GM19239 (cell line): ENCODE measurements at regions not wholly inside any gene's neighbourhood (a gene's known extent, or its start where the extent isn't known, plus 50 kb on each side); places are given as distances from the start of the nearest gene placed in this dataset.
A peak's percentile ranks its signal among the peaks of the same experiment; 100 is the strongest.

ENCODE experiments used
- DNase-seq: peaks from one replicate; pipeline ENCODE4 v3.0.0; 2011; ENCODE audit warnings: low spot score; ENCODE audit not compliant: insufficient read length
- FAIRE-seq: peaks from 2 replicates; lab custom pipeline; 2011; peaks lifted over from hg19 to GRCh38; lab: Jason Lieb, UNC

DNA sequence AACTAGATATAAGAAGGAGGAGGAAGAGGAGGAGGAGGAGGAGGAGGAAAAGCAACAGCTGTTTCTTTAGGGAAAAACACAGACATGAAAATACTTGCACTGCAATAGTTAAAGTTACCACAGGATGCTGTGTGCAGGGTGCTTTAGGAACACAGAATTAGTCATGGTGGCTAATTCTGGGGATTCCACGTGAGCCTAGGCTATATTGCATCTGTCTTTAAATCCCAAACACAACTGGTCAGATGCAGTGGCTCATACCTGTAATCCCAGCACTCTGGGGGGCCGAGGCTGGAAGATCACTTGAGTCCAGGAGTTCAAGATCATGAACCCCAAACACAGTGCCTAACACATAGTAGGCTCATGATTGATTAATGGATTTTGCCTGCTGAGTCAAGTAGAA is 155.3 kb upstream of the C16orf82 start:
- FAIRE-seq, result no peak

DNA sequence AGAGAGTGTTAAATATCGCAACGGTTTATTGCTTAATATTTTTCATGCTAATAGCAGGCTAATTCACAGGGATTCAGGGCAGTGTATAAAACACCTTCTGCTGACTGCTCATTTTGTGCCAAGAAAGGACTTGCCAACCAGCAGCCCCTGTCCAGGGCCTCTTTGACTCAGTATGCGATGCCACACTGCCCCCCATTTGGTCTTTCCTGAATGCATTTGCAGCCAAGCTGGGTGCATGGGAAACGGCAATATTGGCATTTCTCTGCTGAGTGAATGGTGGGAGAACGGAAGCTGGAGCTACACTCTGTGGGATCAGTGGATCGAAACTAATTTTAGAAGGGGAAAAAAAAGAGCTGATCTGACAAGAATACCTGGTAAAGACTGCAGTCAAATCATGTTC is 152.9 kb upstream of the C16orf82 start:
- FAIRE-seq (no peak), DNase-seq (no peak)

More for the DNA sequence above, 155.3 kb upstream of the C16orf82 start:
- DNase-seq, result no peak

DNA sequence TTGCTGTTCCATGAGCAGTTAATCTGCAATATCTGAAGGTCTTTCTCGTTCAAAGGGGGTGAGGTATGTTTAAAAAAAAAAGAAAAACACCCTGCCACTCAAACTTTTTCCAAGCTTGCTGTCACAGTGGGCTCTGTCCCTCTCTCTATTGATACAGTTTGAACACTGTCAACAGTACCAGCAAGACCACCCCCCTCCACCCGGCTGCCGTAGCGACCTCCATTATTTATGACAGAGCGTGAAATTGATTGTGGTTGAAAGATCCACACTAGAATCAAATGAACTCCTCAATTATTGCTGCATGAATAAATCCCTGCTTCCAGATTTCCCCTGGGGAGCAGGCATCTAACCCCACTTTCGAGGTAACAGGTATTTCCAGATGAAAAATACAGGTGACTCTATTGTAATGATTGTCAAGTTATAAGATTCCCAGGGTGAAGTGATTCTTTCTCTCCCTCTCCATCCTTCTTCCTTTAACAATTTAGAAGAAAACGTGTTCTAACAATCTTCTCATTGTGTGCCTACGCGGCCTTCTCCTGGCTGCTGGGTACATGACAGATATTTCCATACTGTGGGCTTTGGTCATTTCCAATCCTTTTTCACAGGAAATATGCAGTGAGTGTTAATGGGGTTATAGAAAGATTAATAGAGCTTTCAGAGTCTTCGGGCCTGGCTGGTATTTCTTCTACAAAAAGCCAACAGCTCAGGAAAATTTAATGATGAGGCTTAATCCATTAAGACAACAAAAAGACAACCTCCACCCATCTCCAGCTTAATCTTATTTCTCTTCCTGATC is 135.7 kb upstream of the C16orf82 start:
- FAIRE-seq, result no peak
- no peak for DNase-seq

- no peak for FAIRE-seq
- no peak for DNase-seq
Measured at GRCh38 chr16:26950636-26951035, 116.1 kb upstream of the C16orf82 start.

- FAIRE-seq, result no peak
- DNase-seq, result no peak
Measured at GRCh38 chr16:26951950-26952349, 114.8 kb upstream of the C16orf82 start.

- no peak for DNase-seq
- no peak for FAIRE-seq
Measured at GRCh38 chr16:26952411-26952810, 114.3 kb upstream of the C16orf82 start.

DNA sequence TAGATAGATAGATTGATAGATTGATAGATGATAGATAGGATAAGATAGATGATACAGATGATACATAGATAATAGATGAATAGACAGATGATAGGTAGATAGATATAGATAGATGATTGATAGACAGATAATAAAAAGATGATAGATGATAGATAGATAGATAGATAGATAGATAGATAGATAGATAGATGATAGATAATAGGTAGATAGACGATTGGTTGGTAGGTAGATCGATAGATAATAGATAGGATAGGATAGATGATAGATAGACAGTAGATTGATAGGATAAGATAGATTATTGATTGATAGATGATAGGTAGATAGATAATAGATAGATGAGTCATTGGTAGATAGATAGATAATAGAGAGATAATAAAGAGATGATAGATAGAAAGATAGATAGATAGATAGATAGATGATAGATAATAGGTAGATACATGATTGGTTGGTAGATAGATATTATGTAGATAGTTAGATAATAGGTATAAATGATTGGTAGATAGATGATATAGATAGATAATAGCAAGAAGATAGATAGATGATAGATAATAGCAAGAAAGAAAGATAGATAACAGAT is 109.4 kb upstream of the C16orf82 start:
- no peak for DNase-seq
- FAIRE-seq, result no peak

GRCh38 chr16:26959416-26960009 is 107.2 kb upstream of the C16orf82 start:
- FAIRE-seq (no peak), DNase-seq (no peak)

GRCh38 chr16:26961459-26961858 is 105.3 kb upstream of the C16orf82 start:
- FAIRE-seq, result no peak

DNA sequence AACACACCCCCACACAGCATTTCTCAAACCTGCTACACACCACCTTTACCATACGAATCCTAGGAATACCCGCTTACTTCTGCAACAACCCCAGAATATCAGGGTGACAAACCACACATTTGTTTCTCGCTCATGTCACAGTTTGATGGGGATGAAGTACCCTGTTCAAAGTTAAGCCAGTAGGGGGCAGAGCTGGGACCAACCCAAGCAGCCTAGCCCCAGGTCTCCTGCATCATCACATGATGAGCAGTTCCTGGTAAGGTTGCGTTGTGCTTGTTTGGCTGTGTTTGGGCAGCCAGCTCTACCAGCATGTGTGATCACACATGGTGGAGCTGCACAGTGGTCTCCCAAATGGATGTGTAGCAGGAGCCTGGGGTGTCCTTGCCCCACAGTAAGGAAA is 103.6 kb upstream of the C16orf82 start:
- FAIRE-seq, result no peak
- DNase-seq, result peak; percentile 19

More at GRCh38 chr16:26961459-26961858, 105.3 kb upstream of the C16orf82 start:
- no peak for DNase-seq

GRCh38 chr16:26969589-26970231 is 97.0 kb upstream of the C16orf82 start:
- FAIRE-seq (no peak), DNase-seq (no peak)

DNA sequence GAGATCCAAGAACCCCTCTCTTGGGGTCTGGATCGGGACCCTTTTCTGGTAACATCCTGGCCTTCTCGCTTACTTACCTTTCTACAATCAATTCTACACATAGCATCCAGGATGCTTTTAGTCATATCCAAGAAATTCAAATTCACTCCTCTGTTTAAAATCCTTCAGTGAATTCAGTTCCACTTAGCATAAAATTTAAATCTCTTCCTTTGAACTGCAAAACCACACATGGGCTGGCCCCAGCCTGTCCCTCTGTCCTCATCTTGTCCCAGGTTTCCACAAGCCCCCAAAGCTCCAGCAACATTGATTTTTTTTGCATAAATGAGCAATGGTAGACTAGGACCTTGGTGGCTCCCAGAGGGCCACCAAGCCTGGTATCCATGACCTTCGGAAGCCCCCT is 96.4 kb upstream of the C16orf82 start:
- DNase-seq (no peak), FAIRE-seq (no peak)

DNA sequence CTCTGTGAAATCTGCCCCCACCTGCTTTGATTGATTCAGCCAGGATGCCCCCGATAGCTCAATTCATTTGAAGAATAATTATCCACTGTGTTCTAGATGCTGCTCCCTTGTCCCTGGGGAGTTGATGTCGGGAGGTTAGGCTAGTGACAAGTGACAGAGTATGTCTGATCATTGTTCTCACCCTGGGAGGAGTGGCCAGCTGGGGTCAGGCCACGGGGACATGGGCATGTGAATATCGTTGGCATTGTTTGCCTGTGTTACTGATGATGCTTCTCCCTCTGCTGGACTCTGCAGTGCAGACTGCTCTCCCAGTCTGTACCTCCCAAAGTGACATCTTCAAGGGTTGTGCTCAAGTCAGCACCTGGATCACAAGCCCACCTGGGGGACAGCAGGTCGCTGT is 89.9 kb upstream of the C16orf82 start:
- DNase-seq, result no peak
- FAIRE-seq, result no peak

DNA sequence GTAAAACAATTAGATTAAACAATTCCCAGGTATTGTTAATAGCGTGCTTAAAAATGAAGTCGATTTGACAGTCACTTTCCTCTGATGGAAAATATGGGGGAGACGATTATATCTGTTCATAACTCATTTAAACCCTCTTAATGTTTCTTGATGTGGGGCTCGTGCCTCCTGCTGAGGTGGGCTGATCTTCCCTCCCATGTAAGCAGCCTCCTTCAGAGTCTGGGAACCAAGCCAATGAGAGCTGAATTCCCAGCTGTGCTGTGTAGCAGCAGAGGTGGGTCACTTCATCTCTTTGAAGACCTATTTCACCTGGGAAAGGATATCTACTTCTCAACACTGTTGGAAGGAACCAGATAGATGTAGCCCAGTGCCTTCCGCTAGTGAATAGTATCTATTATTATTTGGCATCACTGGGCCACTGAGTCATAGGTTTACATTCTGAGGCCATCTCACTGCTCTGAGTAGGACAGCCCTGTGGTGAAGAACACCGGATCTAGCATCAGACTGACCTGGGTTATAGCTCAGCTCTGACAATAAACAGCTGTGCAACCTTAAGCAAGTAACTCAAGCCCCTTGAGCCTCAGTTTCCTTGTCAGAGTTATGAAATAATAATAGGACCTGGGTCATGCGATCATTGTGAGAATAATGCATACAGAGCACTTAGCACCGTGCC is 85.3 kb upstream of the C16orf82 start:
- FAIRE-seq, result no peak
- no peak for DNase-seq

- FAIRE-seq, result no peak
- no peak for DNase-seq
Measured at GRCh38 chr16:26982422-26982821, 84.3 kb upstream of the C16orf82 start.

- no peak for DNase-seq
- no peak for FAIRE-seq
Measured at GRCh38 chr16:26983426-26983825, 83.3 kb upstream of the C16orf82 start.

- DNase-seq (no peak), FAIRE-seq (no peak)
Measured at GRCh38 chr16:26985100-26986065, 81.3 kb upstream of the C16orf82 start.

GRCh38 chr16:26987597-26988010 is 79.1 kb upstream of the C16orf82 start:
- DNase-seq (no peak), FAIRE-seq (no peak)

DNA sequence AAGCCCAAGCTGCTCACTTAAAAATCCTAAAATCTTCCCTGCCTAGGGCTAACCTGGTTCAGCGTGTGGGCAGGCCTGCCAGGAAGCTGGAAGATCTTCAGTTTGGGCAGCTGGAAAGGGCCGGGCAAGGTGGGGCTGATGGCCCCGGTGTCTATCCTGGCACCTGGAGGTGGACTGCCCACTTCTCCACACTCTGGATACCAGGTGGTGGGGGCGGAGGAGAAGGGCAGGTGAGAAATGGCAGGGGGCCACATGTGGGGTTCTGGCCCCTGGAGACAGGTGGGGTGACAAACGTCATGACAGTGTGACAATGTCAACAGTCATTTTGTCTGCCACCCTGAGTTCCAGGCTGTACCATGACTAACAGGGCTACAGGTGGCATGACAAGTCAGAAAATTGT is 78.5 kb upstream of the C16orf82 start:
- no peak for FAIRE-seq
- no peak for DNase-seq
